B cell (primary cell): ENCODE measurements at regions not wholly inside any gene's neighbourhood (a gene's known extent, or its start where the extent isn't known, plus 50 kb on each side); places are given as distances from the start of the nearest gene placed in this dataset.

Source experiments
- CTCF ChIP-seq: fragments of 200-600 bp; IDR thresholded peaks from one replicate; pipeline ENCODE4 v1.8.0; 2022; ENCODE audit warnings: antibody characterized with exemption, mild to moderate bottlenecking
- EZH2 ChIP-seq: IDR thresholded peaks from 2 replicates; pipeline ENCODE4 v1.6.1; 2012; ENCODE audit warnings: borderline replicate concordance, low read depth, mild to moderate bottlenecking, moderate library complexity, low read length; ENCODE audit not compliant: insufficient read depth, poor library complexity, severe bottlenecking

GRCh38 chr15:95741830-95742229, 588.7 kb upstream of the NR2F2 start:
- no peak for TF ChIP-seq CTCF
- no peak for TF ChIP-seq EZH2
